22Rv1 (cell line): ENCODE measurements at regions not wholly inside any gene's neighbourhood (a gene's known extent, or its start where the extent isn't known, plus 50 kb on each side); places are given as distances from the start of the nearest gene placed in this dataset.

Experiments used
- CTCF ChIP-seq: fragments of 450-650 bp; IDR thresholded peaks from 2 replicates; pipeline ENCODE4 v1.5.1; 2017; ENCODE audit warnings: mild to moderate bottlenecking
- ZFX ChIP-seq: fragments of 450-650 bp; IDR thresholded peaks from 2 replicates; pipeline ENCODE4 v1.6.1; 2017; ENCODE audit warnings: antibody characterized with exemption, borderline replicate concordance

- TF ChIP-seq CTCF (no peak), ZFX (no peak)
Measured at GRCh38 chr4:175927121-175927520, 115.1 kb upstream of the GPM6A start.
